Esophagus (tissue), 2 donors: ENCODE measurements at regions not wholly inside any gene's neighbourhood (a gene's known extent, or its start where the extent isn't known, plus 50 kb on each side); places are given as distances from the start of the nearest gene placed in this dataset.

Experiments
- H3K27ac ChIP-seq, 2 donors: one replicate each; pipeline ENCODE4 v1.5.1; 2013; ENCODE audit warnings: low read depth in 2 of 2, mild to moderate bottlenecking in 2 of 2, inconsistent platforms in 1 of 2, low read length in 1 of 2, moderate library complexity in 1 of 2
- H3K27me3 ChIP-seq, 2 donors: one replicate each; pipeline ENCODE4 v1.6.1; 2013; ENCODE audit warnings: low read length in 2 of 2, control low read depth in 1 of 2, mild to moderate bottlenecking in 1 of 2; ENCODE audit not compliant: insufficient read depth in 2 of 2, control insufficient read depth in 1 of 2
- H3K36me3 ChIP-seq, 2 donors: one replicate each; pipeline ENCODE4 v1.6.1; 2013; ENCODE audit warnings: low read length in 1 of 2; ENCODE audit not compliant: control insufficient read depth in 2 of 2, insufficient read depth in 2 of 2
- H3K4me1 ChIP-seq, 2 donors: one replicate each; pipeline ENCODE4 v1.6.1; 2013; ENCODE audit warnings: low read length in 1 of 2; ENCODE audit not compliant: control insufficient read depth in 2 of 2, insufficient read depth in 2 of 2
- H3K4me3 ChIP-seq, 2 donors: one replicate each; pipeline ENCODE4 v1.5.1; 2013; ENCODE audit warnings: low read length in 2 of 2, mild to moderate bottlenecking in 2 of 2, low read depth in 1 of 2, moderate library complexity in 1 of 2
- H3K9me3 ChIP-seq, 2 donors: one replicate each; pipeline ENCODE4 v1.6.1; 2013; ENCODE audit warnings: mild to moderate bottlenecking in 2 of 2, low read depth in 1 of 2, low read length in 1 of 2, moderate library complexity in 1 of 2; ENCODE audit not compliant: control insufficient read depth in 2 of 2, insufficient read depth in 1 of 2
- WGBS, 2 donors: extraction: QIAGEN DNeasy Blood & Tissue Kit; methylation state at CpG; one replicate each; pipeline ENCODE4 v1.1.7; 2013; 5-methylcytosine and 5-hydroxymethylcytosine counted together
- donor health status: healthy with polysubstance abuse.
- donor health status: Bipolar disorder and iron deficiency.

GRCh38 chr9:86598411-86599239 lies 244.4 kb upstream of the TUT7 start:
- H3K36me3 ChIP-seq: no peaks in the 10 kb centered on the region
- 64 to 65% methylated on average over 10 of the region's 10 CpGs for WGBS, 2 donors
- no peaks in the 10 kb centered on the region for H3K4me1 ChIP-seq
- no peak overlapping the region for H3K27ac ChIP-seq
- H3K27me3 ChIP-seq: no peaks in the 10 kb centered on the region
- no peak overlapping the region for H3K4me3 ChIP-seq
- no peaks in the 10 kb centered on the region for H3K9me3 ChIP-seq

- Histone ChIP-seq H3K27me3 (no peaks in the 10 kb centered on the region), H3K4me3 (no peak overlapping the region), H3K9me3 (no peaks in the 10 kb centered on the region), H3K27ac (no peak overlapping the region), H3K36me3 (no peaks in the 10 kb centered on the region), H3K4me1 (no peaks in the 10 kb centered on the region)
- WGBS, 2 donors: 89 to 93% methylated on average over 10 of the region's 10 CpGs
Measured at GRCh38 chr9:86594724-86595123, 240.5 kb upstream of the TUT7 start.

DNA sequence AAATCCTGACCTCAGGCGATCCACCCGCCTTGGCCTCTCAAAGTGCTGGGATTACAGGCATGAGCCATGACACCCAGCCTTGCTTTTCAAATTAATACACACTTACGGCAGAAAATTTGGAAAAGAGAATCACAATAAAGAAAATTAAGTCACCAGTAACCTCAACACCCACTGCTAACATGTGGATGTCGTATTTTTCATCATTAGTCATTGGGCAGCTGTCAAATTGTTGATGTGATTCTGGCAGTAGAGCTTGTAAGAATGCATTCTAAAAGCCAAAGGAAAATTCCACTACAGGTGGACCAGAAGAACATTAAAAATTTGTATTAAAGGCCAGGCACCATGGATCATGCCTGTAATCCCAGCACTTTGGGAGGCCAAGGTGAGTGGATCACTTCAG lies 237.3 kb upstream of the TUT7 start:
- no peaks in the 10 kb centered on the region for H3K9me3 ChIP-seq
- no peaks in the 10 kb centered on the region for H3K27me3 ChIP-seq
- H3K4me1 ChIP-seq: no peaks in the 10 kb centered on the region
- no peaks in the 10 kb centered on the region for H3K36me3 ChIP-seq
- no peak overlapping the region for H3K27ac ChIP-seq
- 53 to 76% methylated on average over 4 of the region's 4 CpGs for WGBS, 2 donors
- no peak overlapping the region for H3K4me3 ChIP-seq

GRCh38 chr9:86589730-86590129 lies 235.5 kb upstream of the TUT7 start:
- H3K4me3 ChIP-seq: no peak overlapping the region
- H3K27ac ChIP-seq: no peak overlapping the region
- H3K36me3 ChIP-seq: no peaks in the 10 kb centered on the region
- 90 to 95% methylated on average over 11 of the region's 11 CpGs for WGBS, 2 donors
- no peaks in the 10 kb centered on the region for H3K9me3 ChIP-seq
- no peaks in the 10 kb centered on the region for H3K27me3 ChIP-seq
- H3K4me1 ChIP-seq: no peaks in the 10 kb centered on the region

- Histone ChIP-seq H3K27ac (no peak overlapping the region), H3K9me3 (no peaks in the 10 kb centered on the region), H3K4me1 (no peaks in the 10 kb centered on the region), H3K27me3 (no peaks in the 10 kb centered on the region), H3K4me3 (no peak overlapping the region), H3K36me3 (no peaks in the 10 kb centered on the region)
- 87 to 90% methylated on average over 6 of the region's 6 CpGs for WGBS, 2 donors
Measured at GRCh38 chr9:86589273-86589672, 235.1 kb upstream of the TUT7 start.

- H3K4me3 ChIP-seq: no peak overlapping the region
Measured at GRCh38 chr9:86586144-86586494, 231.9 kb upstream of the TUT7 start.

DNA sequence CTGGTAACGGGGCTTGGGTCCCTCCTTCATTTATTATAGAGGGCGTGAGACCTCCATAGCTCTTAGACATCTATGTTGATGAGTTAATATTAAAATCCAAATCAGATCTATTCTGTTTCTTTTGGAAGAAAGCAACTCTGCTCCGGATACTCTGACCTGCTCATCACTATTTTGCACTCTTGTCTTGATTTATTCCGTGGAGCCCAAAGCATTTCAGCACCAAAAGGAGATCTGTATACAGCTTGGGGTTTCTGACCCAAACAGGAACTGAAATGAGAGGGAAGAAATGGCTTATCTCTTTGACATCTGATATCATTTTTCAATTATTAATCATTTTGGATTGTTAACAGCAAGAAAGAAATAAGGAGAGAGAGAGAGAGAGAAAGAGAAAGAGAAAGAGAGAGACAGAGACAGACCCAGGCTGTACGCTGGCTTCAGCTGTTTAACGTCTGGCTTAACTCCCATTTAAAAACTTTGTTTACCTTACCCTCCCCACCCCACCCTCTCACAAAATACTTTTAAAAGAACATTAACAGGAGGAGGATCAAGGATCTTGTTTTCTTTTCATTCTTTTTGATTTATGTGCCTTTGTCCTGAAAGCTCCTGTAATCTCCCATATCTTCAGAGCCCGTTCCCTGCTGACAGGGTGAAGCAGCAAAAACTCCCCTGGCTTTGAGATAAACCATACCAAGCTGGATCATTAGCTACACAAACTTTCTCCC lies 231.4 kb upstream of the TUT7 start:
- Histone ChIP-seq H3K27me3 (no peaks in the 10 kb centered on the region), H3K36me3 (no peaks in the 10 kb centered on the region), H3K4me1 (no peaks in the 10 kb centered on the region), H3K27ac (no peak overlapping the region), H3K9me3 (no peaks in the 10 kb centered on the region), H3K4me3 (peak overlapping the region in 1 of 2 donors; percentile 16)
- WGBS, 2 donors: 33 to 43% methylated on average over 7 of the region's 7 CpGs

More at GRCh38 chr9:86586144-86586494, 231.9 kb upstream of the TUT7 start:
- Histone ChIP-seq H3K27me3 (no peaks in the 10 kb centered on the region), H3K4me1 (no peaks in the 10 kb centered on the region), H3K27ac (no peak overlapping the region), H3K9me3 (no peaks in the 10 kb centered on the region), H3K36me3 (no peaks in the 10 kb centered on the region)

- WGBS, 2 donors: 81 to 84% methylated on average over 6 of the region's 6 CpGs
Measured at GRCh38 chr9:86580688-86581087, 226.5 kb upstream of the TUT7 start.

DNA sequence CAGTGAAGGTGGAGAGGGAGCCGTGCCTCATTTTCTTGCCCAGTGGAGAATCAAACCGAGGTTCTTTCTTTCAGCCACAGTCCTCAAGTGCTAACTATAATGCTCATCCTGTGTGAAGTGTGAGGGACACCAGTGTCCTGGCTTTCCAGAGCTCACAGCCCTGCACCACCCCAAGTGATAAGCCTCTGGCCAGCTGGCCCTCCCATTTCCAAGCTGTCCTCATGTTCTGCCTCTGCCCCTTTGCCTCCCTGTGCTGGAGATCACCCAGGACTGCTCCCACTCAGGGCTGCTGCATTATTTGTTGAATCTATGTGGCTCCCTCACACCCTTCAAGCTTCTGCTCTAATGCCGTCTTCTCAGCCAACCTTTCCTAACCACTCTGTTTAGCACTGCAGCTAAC lies 224.5 kb upstream of the TUT7 start:
- Histone ChIP-seq H3K36me3 (no peaks in the 10 kb centered on the region), H3K9me3 (no peaks in the 10 kb centered on the region), H3K4me3 (no peak overlapping the region), H3K27ac (no peak overlapping the region), H3K4me1 (no peaks in the 10 kb centered on the region), H3K27me3 (no peaks in the 10 kb centered on the region)
- WGBS, 2 donors: 79 to 91% methylated on average over 3 of the region's 3 CpGs

More at GRCh38 chr9:86580688-86581087, 226.5 kb upstream of the TUT7 start:
- Histone ChIP-seq H3K36me3 (no peaks in the 10 kb centered on the region), H3K4me1 (no peaks in the 10 kb centered on the region), H3K27me3 (no peaks in the 10 kb centered on the region), H3K4me3 (no peak overlapping the region), H3K9me3 (no peaks in the 10 kb centered on the region), H3K27ac (no peak overlapping the region)
